ENCODE measurements at regions not wholly inside any gene's neighbourhood (a gene's known extent, or its start where the extent isn't known, plus 50 kb on each side); places are given as distances from the start of the nearest gene placed in this dataset.

DNA sequence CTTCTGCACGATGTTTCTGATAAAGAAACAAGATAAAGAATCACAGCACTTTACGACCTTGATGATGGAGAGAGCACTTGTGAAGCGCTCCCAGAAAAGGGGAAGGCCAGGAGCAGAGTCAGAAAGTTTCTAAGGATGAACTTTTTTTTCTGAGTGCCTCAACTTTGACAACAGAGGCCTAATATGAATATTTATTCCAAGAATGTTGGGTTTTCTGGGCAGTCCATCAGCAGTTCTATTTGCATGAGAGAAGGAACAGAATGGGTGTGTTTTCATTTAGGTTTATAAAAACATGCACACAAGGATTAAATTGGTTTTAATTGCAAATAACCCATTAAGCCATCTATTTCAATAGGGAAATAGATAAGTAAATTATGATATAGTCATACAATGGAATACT is 204.9 kb downstream of the SIM1 start:
- Histone ChIP-seq H3F3A (ENCODE audit: insufficient read depth) (no peaks in the 10 kb centered on the region), H3K4me3 (ENCODE audit: insufficient read depth, low read length, poor library complexity, severe bottlenecking) (no peak overlapping the region), H3K27ac (ENCODE audit: low read depth, low read length) (no peak overlapping the region), H3K9me3 (ENCODE audit: insufficient read depth, low read length) (no peaks in the 10 kb centered on the region), H2AFZ (ENCODE audit: low read depth, low read length, severe bottlenecking) (no peak overlapping the region), H3K79me2 (ENCODE audit: insufficient read depth, low read length) (no peaks in the 10 kb centered on the region), H4K20me1 (ENCODE audit: low read depth, low read length) (no peaks in the 10 kb centered on the region), H3K36me3 (ENCODE audit: low read length) (no peaks in the 10 kb centered on the region), H3K9ac (ENCODE audit: low read length) (no peak overlapping the region), H3K4me2 (ENCODE audit: low read depth, low read length, poor library complexity, severe bottlenecking) (no peak overlapping the region), H3K27me3 (ENCODE audit: low read length) (no peaks in the 10 kb centered on the region), H3K9me2 (replicated peaks; ENCODE audit: insufficient read depth, low read length) (no peaks in the 10 kb centered on the region)
- no peak for TF ChIP-seq EZH2phosphoT487 (conservative IDR thresholded peaks at IDR 0.05; ENCODE audit: low read length)
- TF ChIP-seq, protein P1, sequence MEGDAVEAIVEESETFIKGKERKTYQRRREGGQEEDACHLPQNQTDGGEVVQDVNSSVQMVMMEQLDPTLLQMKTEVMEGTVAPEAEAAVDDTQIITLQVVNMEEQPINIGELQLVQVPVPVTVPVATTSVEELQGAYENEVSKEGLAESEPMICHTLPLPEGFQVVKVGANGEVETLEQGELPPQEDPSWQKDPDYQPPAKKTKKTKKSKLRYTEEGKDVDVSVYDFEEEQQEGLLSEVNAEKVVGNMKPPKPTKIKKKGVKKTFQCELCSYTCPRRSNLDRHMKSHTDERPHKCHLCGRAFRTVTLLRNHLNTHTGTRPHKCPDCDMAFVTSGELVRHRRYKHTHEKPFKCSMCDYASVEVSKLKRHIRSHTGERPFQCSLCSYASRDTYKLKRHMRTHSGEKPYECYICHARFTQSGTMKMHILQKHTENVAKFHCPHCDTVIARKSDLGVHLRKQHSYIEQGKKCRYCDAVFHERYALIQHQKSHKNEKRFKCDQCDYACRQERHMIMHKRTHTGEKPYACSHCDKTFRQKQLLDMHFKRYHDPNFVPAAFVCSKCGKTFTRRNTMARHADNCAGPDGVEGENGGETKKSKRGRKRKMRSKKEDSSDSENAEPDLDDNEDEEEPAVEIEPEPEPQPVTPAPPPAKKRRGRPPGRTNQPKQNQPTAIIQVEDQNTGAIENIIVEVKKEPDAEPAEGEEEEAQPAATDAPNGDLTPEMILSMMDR (IDR thresholded peaks at IDR 0.05; ENCODE audit: insufficient read depth, low read length, poor library complexity, severe bottlenecking), result no peak

DNA sequence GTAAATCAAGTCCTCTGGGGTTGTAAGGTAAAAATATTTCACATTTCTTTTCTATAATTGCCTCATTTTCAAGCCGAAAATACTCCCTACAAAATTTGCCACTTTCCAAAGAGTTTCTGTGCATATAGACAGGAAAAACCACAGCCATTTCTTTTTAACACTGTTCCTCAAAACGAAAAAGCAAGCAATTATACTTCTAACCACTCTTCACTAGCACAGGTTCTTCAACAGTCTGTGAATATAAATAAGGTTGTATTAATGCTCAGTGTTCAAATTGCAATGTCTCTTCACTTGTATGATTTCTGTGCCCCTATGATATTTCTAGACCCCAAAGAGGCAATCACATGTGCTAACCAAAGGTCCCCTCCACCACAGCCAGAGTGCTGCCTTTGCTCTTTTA is 206.0 kb downstream of the SIM1 start:
- Histone ChIP-seq H2AFZ (ENCODE audit: low read depth, low read length, severe bottlenecking) (no peak overlapping the region), H3K9me2 (replicated peaks; ENCODE audit: insufficient read depth, low read length) (no peaks in the 10 kb centered on the region), H3F3A (ENCODE audit: insufficient read depth) (no peaks in the 10 kb centered on the region), H3K36me3 (ENCODE audit: low read length) (no peaks in the 10 kb centered on the region), H3K4me2 (ENCODE audit: low read depth, low read length, poor library complexity, severe bottlenecking) (no peak overlapping the region), H3K9me3 (ENCODE audit: insufficient read depth, low read length) (no peaks in the 10 kb centered on the region), H3K27ac (ENCODE audit: low read depth, low read length) (no peak overlapping the region), H3K27me3 (ENCODE audit: low read length) (no peaks in the 10 kb centered on the region), H4K20me1 (ENCODE audit: low read depth, low read length) (no peaks in the 10 kb centered on the region), H3K4me3 (ENCODE audit: insufficient read depth, low read length, poor library complexity, severe bottlenecking) (no peak overlapping the region), H3K79me2 (ENCODE audit: insufficient read depth, low read length) (no peaks in the 10 kb centered on the region), H3K9ac (ENCODE audit: low read length) (no peak overlapping the region)
- TF ChIP-seq, protein P1 (IDR thresholded peaks at IDR 0.05; ENCODE audit: insufficient read depth, low read length, poor library complexity, severe bottlenecking), result no peak
- TF ChIP-seq EZH2phosphoT487 (conservative IDR thresholded peaks at IDR 0.05; ENCODE audit: low read length), result no peak

DNA sequence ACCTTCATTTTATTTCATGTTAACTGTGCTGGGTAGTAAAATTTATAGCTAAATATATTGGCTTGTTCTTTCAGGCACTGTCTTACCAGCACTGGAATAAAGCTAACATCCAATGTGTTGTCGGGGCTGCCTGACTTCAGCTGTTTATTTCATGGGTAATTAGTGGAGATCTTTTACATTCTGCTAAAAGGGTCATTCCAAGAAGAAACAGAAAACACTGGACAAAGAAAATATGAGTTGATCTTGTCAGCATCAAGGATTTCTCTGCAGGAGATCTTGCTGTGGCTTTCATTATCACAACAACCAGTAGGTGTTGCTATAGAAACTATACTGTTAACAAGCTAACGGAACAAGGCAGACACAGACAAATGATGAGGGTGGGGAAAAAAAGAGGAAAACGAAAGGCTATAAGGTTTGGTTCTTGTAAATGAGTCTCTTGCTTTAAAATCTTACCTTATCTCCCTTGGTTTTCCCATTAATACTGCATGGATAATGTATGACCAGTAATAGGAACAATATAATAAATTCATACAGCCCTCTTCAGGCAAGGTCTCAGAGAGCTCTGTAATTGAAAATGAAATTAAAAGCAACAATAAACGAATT is 206.8 kb downstream of the SIM1 start:
- Histone ChIP-seq H3K4me2 (ENCODE audit: low read depth, low read length, poor library complexity, severe bottlenecking) (no peak overlapping the region), H3K27ac (ENCODE audit: low read depth, low read length) (no peak overlapping the region), H4K20me1 (ENCODE audit: low read depth, low read length) (no peaks in the 10 kb centered on the region), H2AFZ (ENCODE audit: low read depth, low read length, severe bottlenecking) (no peak overlapping the region), H3K9me2 (replicated peaks; ENCODE audit: insufficient read depth, low read length) (no peaks in the 10 kb centered on the region), H3K9me3 (ENCODE audit: insufficient read depth, low read length) (no peaks in the 10 kb centered on the region), H3K9ac (ENCODE audit: low read length) (no peak overlapping the region), H3K79me2 (ENCODE audit: insufficient read depth, low read length) (no peaks in the 10 kb centered on the region), H3K27me3 (ENCODE audit: low read length) (no peaks in the 10 kb centered on the region), H3K4me3 (ENCODE audit: insufficient read depth, low read length, poor library complexity, severe bottlenecking) (no peak overlapping the region), H3K36me3 (ENCODE audit: low read length) (no peaks in the 10 kb centered on the region), H3F3A (ENCODE audit: insufficient read depth) (no peaks in the 10 kb centered on the region)
- no peak for TF ChIP-seq EZH2phosphoT487 (conservative IDR thresholded peaks at IDR 0.05; ENCODE audit: low read length)
- TF ChIP-seq, protein P1 (IDR thresholded peaks at IDR 0.05; ENCODE audit: insufficient read depth, low read length, poor library complexity, severe bottlenecking), result no peak
